IPS-15b (cell line): ENCODE measurements at regions not wholly inside any gene's neighbourhood (a gene's known extent, or its start where the extent isn't known, plus 50 kb on each side); places are given as distances from the start of the nearest gene placed in this dataset.
"Not testable (repeated sequence)": the region's sequence is repeated elsewhere in the genome, so short reads cannot be mapped to it uniquely, and the experiment has no call there.

ENCODE experiments used
- H3K27me3 ChIP-seq: one replicate; pipeline ENCODE4 v1.6.1; 2013; ENCODE audit warnings: low read length; ENCODE audit not compliant: control insufficient read depth, insufficient read depth
- H3K36me3 ChIP-seq: one replicate; pipeline ENCODE4 v1.6.1; 2013; ENCODE audit warnings: low read length; ENCODE audit not compliant: control insufficient read depth, insufficient read depth
- H3K4me1 ChIP-seq: one replicate; pipeline ENCODE4 v1.6.1; 2013; ENCODE audit warnings: mild to moderate bottlenecking, low read length; ENCODE audit not compliant: control insufficient read depth, insufficient read depth
- H3K4me3 ChIP-seq: one replicate; pipeline ENCODE4 v1.5.1; 2013; ENCODE audit warnings: low read depth, low read length
- H3K9ac ChIP-seq: one replicate; pipeline ENCODE4 v1.6.1; 2013; ENCODE audit warnings: low read depth, mild to moderate bottlenecking, low read length
- H3K9me3 ChIP-seq: one replicate; pipeline ENCODE4 v1.6.1; 2013; ENCODE audit warnings: mild to moderate bottlenecking, low read length; ENCODE audit not compliant: control insufficient read depth, insufficient read depth

DNA sequence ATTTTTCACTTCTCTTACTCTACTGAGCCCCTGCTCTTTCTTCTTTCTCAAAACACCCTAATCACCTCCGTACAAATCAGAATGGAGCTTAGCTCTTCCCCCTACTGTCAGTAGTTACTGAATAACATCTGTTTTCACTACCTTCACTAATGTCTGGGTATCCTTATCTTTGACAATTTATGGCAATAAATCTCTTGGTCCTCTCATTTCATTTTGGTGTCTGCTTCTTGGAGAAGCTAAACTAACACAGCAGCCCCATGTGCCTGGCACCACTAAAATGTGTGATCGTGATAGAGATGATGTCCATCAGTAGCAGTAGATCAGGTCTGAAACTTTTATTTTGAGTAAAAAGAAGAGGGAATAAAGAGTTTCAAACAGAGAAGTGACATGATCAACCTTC lies 496.5 kb downstream of the PID1 start:
- no peak overlapping the region for H3K9ac ChIP-seq
- no peak overlapping the region for H3K4me3 ChIP-seq

DNA sequence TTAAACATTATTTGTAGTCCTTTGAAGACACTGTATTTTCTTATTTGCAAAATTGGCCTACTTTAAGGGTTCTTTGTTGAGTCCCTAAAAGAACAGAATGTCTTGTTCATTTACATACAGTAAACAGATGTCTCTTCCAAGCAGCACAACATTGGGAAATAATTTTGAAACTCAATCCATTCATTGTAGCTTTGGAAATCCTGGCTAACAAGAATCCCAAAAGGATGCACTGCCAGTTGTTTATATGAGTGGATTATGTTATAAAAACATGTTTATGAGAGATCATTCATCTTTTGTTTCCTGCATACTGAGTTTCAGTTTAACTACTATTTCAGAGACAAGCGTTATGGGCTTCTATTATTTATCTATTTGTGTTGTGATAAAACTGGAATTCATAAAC lies 499.3 kb downstream of the PID1 start:
- Histone ChIP-seq H3K9ac (no peak overlapping the region), H3K27me3 (no peaks in the 10 kb centered on the region), H3K4me1 (no peaks in the 10 kb centered on the region), H3K36me3 (no peaks in the 10 kb centered on the region), H3K4me3 (no peak overlapping the region), H3K9me3 (no peaks in the 10 kb centered on the region)

More for the DNA sequence above, 496.5 kb downstream of the PID1 start:
- Histone ChIP-seq H3K4me1 (no peaks in the 10 kb centered on the region), H3K27me3 (no peaks in the 10 kb centered on the region), H3K36me3 (no peaks in the 10 kb centered on the region), H3K9me3 (no peaks in the 10 kb centered on the region)

DNA sequence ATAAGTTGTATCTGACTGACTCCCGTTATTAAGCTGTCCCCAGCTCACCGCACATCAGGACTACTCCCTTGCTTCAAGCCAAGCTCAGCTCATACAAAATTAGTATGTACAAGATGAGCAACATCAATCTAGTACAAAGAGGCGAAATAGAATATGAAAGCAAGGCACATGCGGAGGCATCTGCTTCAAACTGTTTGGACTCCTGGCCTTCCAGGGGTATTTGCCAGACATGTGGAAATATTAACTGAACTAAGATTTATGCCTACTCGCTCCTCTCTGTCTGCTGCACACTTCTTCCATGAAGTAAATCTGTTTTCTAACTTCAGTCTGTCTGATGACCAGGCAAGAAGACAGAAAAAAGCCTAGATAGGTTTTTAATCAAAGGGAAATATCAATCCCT lies 499.8 kb downstream of the PID1 start:
- H3K27me3 ChIP-seq, result no peaks in the 10 kb centered on the region
- no peaks in the 10 kb centered on the region for H3K36me3 ChIP-seq
- no peak overlapping the region for H3K4me3 ChIP-seq
- no peaks in the 10 kb centered on the region for H3K4me1 ChIP-seq
- H3K9me3 ChIP-seq, result no peaks in the 10 kb centered on the region
- no peak overlapping the region for H3K9ac ChIP-seq

DNA sequence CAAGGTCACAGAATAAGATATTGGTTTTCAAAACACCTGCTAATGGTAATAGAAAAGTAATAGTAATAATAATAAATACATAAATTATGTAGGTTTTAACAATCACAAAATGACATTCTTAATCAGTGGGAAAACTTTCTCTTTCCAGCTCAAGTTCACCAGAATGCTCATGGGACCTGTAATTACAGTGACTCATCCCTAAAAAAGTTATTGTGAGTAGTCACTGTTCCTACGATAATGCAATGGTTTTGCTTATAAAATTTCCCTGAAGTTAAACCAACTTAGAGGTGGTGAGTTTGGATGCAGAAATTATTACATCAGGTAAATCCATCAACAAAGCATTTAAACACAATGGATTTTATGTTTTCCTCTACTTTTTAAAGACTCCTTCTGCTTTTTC lies 502.3 kb downstream of the PID1 start:
- Histone ChIP-seq H3K4me1 (no peaks in the 10 kb centered on the region), H3K9ac (no peak overlapping the region), H3K27me3 (no peaks in the 10 kb centered on the region), H3K36me3 (no peaks in the 10 kb centered on the region), H3K4me3 (no peak overlapping the region), H3K9me3 (no peaks in the 10 kb centered on the region)

DNA sequence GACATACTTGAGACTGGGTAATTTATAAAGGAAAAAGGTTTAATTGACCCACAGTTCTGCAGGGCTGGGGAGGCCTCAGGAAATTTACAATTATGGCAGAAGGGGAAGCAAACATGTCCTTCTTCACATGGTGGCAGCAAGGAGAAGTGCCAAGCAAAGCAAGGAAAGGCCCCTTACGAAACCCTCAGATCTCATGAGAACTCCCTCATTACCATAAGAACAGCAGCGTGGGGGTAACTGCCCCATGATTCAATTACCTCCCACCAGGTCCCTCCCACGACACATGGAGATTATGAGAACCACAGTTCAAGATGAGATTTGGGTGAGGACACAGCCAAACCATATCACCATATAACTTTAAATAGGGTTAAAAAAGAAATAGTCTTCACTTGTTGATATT lies 502.9 kb downstream of the PID1 start:
- not testable (repeated sequence) for H3K27me3 ChIP-seq, H3K4me3 ChIP-seq, H3K9ac ChIP-seq, H3K36me3 ChIP-seq, H3K9me3 ChIP-seq, H3K4me1 ChIP-seq

DNA sequence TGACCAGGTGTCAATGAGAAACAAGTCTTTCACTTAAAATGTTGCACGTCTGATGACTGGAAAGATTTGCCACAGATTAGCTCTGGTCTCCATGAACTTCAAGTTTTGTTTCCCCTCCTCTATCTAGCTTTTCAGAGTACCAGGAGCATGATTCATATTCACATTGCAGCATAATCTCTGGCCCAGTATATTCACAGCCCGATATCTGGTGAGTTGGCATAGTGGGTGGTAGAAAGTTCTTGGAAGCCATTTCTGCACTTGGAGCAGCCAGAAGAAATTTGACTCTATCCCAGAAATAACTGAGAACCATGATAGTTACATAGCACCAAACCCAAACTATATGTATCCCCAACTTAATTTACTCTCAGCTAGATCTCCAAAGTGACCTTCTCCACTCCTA lies 503.9 kb downstream of the PID1 start:
- Histone ChIP-seq H3K4me1 (no peaks in the 10 kb centered on the region), H3K27me3 (no peaks in the 10 kb centered on the region), H3K4me3 (no peak overlapping the region), H3K9ac (no peak overlapping the region), H3K36me3 (no peaks in the 10 kb centered on the region), H3K9me3 (no peaks in the 10 kb centered on the region)

DNA sequence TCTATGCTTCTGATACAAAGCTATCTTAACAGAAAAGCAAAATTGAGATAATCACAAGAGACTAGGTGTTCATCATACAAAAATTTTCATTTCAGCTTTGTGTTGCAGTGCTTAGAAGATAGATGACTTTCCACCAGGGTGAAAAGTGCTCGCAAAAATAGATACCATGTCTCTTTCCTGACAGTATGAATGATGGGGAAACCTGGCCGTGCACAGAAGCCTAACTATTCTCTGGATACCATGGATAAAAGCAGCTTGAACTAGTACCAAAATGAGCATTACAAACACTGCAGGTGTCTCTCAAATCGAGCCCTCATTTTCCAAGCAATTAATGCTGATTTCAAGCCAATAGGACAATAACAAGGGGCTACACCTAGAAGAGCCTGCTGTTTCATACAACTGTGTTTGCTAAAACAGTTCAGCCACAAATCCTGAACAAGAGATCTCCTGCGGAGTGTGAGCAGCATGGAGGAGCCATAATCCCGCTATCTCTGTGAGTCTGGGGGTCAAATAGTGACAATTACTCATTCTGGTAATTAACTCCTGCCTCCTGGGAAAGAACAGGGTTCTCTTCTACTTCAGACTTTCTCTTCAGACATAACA lies 507.6 kb downstream of the PID1 start:
- Histone ChIP-seq H3K4me1 (no peaks in the 10 kb centered on the region), H3K36me3 (no peaks in the 10 kb centered on the region), H3K27me3 (no peaks in the 10 kb centered on the region), H3K9ac (no peak overlapping the region), H3K4me3 (no peak overlapping the region), H3K9me3 (no peaks in the 10 kb centered on the region)

DNA sequence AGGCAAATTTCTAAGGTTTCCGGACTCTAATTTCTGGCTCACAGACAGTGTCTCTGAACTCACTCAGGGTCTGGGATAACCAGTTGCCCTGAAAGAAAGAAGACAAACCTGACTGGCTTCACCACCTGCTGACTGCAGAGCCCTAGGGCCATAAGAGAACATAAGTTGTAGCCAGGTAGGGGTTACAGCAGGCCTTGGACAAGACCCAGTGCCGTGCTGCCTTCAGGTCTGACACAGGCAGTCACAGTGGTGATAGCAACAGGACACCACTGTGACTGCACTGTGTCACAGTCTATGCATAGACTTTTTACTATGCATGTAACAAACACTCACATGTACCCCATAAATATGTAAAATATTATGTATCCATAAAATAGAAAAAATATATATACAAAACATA lies 508.5 kb downstream of the PID1 start:
- no peaks in the 10 kb centered on the region for H3K9me3 ChIP-seq
- H3K27me3 ChIP-seq, result no peaks in the 10 kb centered on the region
- no peaks in the 10 kb centered on the region for H3K4me1 ChIP-seq
- no peak overlapping the region for H3K9ac ChIP-seq
- no peak overlapping the region for H3K4me3 ChIP-seq
- H3K36me3 ChIP-seq, result no peaks in the 10 kb centered on the region

DNA sequence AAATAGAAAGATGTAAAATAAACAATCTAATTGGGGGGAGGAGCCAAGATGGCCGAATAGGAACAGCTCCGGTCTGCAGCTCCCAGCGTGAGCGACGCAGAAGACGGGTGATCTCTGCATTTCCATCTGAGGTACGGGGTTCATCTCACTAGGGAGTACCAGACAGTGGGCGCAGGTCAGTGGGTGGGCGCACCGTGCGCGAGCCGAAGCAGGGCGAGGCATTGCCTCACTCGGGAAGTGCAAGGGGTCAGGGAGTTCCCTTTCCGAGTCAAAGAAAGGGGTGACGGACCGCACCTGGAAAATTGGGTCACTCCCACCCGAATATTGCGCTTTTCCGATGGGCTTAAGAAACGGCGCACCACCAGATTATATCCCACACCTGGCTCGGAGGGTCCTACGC lies 515.4 kb downstream of the PID1 start:
- not testable (repeated sequence) for H3K9ac ChIP-seq, H3K4me3 ChIP-seq, H3K4me1 ChIP-seq, H3K36me3 ChIP-seq, H3K9me3 ChIP-seq, H3K27me3 ChIP-seq

DNA sequence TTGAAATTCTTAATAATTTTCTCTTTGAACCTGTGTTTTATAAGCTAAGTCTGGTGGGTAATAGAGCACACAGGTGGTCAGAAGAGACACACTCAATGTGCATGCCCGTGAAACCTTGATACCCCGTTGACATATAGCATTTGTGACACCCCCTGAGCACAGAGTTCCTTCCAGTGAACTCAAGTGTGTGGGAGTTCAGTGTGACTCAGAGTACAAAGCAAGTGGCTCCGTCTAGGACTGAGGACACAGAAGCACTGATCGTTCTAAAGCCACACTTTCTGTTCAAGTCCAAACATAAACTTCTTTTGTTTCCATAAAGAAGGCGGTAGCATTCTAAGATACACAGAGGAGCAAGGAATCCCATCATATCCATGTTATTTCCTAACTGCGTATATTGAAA lies 523.6 kb downstream of the PID1 start:
- Histone ChIP-seq H3K4me1 (no peaks in the 10 kb centered on the region), H3K9me3 (no peaks in the 10 kb centered on the region), H3K27me3 (no peaks in the 10 kb centered on the region), H3K4me3 (no peak overlapping the region), H3K9ac (no peak overlapping the region), H3K36me3 (no peaks in the 10 kb centered on the region)

DNA sequence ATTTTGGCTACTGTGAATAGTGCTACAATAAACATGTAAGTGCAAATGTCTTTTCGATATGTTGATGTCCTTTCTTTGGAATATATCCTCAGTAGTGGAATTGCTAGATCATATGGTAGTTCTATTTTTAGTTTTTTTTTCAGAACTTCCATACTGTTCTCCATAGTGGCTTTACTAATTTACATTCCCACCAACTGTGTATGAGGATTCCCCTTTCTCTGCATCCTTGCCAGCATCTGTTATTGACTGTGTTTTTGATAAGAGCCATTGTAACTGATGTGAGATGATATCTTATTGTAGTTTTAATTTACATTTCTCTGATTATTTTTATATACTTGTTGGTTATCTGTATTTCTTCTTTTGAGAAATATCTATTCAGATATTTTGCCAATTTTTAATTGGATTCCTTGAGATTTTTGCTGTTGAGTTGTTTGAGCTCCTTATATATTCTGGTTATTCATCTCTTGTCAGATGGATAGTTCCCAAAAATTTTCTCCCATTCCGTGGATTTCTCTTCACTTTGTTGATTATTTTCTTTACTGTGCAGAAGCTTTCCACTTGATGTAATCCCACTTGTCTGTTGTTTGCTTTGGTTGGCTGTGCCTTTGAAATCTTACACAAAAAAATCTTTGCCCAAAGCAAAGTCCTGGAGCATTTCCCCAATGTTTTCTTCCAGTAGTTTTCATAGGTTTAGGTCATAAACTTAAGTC lies 532.3 kb downstream of the PID1 start:
- Histone ChIP-seq H3K9ac (no peak overlapping the region), H3K9me3 (no peaks in the 10 kb centered on the region), H3K4me1 (no peaks in the 10 kb centered on the region), H3K27me3 (no peaks in the 10 kb centered on the region), H3K36me3 (no peaks in the 10 kb centered on the region), H3K4me3 (no peak overlapping the region)

DNA sequence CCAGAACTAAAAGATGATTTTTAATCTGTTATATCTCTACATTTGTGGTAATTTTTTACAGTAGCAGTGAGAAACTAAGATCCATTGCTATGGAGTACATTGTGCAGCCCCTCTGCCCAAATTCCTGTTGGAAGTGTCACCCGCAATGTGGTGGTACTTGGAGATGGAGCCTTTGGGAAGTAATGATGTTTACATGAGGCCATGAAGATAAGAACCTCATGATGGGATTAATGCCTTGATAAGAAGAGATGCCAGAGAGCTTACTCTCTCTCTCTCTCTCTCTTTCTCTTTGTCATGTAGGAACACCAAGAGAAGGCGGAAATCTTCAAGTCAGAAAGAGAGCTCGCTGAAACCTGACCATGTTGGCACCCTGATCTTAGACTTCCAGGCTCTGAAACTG lies 535.4 kb downstream of the PID1 start:
- Histone ChIP-seq H3K9ac (no peak overlapping the region), H3K4me3 (no peak overlapping the region), H3K4me1 (no peaks in the 10 kb centered on the region), H3K36me3 (no peaks in the 10 kb centered on the region), H3K27me3 (no peaks in the 10 kb centered on the region), H3K9me3 (no peaks in the 10 kb centered on the region)
